Lower leg skin (tissue), 3 donors: ENCODE measurements at regions not wholly inside any gene's neighbourhood (a gene's known extent, or its start where the extent isn't known, plus 50 kb on each side); places are given as distances from the start of the nearest gene placed in this dataset.

Experiments
- CTCF ChIP-seq, 3 donors: fragments of 450-650 bp; IDR thresholded peaks; one replicate each; pipeline ENCODE4 v1.5.1; 2016; ENCODE audit warnings: antibody characterized with exemption in 3 of 3, mild to moderate bottlenecking in 3 of 3, moderate library complexity in 2 of 3
- POLR2A ChIP-seq, 2 donors: fragments of 450-650 bp; IDR thresholded peaks; one replicate each; pipeline ENCODE4 v1.6.1; 2016 to 2017; ENCODE audit warnings: antibody characterized with exemption in 2 of 2, mild to moderate bottlenecking in 1 of 2, moderate library complexity in 1 of 2

DNA sequence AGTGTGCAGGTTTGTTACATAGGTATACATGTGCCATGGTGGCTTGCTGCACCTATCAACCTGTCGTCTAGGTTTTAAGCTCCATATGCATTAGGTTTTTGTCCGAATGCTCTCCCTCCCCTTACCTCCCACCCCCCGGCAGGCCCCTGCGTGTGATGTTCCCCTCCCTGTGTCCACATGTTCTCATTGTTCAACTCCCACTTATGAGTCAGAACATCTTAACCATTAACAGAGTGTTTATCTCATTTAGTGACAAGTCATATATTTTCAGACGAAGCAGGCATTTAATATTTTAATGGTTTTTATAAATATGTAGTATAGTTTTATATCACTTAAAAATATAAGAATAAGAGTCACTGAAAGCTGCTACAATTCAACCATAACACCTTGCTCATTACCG is 780.5 kb upstream of the ARGLU1 start:
- TF ChIP-seq CTCF (IDR thresholded peaks at IDR 0.05), result no peak
- no peak for TF ChIP-seq POLR2A (IDR thresholded peaks at IDR 0.05)
